ENCODE measurements at regions not wholly inside any gene's neighbourhood (a gene's known extent, or its start where the extent isn't known, plus 50 kb on each side); places are given as distances from the start of the nearest gene placed in this dataset.

DNA sequence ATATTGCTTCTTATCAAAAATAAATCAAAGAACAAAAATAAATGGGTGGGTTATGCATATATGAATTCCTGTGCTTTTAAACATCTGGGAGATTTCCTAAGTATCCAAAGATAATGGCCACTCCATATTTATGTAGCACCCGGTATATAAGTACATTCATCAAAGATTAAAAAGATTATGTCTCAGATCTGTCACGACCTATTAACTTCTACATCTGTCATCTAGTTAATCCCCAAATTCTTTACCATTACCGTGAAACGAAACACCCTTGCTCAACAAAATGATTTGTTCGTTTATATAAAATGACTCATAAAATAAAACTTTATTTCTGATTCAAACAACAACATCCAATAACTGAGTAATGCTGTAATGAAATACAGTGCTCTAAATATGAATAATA, 64.8 kb upstream of the FOXQ1 start:
- H3K4me1 Mint-ChIP-seq, result no peaks in the 10 kb centered on the region
- Histone ChIP-seq H3K9ac (ENCODE audit: insufficient read depth, low read length, poor library complexity, severe bottlenecking) (no peak overlapping the region), H3K9me3 (replicated peaks in 1 of 2; ENCODE audit: control insufficient read depth in 1 of 2, insufficient read depth in 1 of 2, low read length in 2 of 2) (no peaks in the 10 kb centered on the region), H3K36me3 (replicated peaks in 1 of 2; ENCODE audit: control insufficient read depth in 1 of 2, insufficient read depth in 2 of 2, low read length in 2 of 2) (no peaks in the 10 kb centered on the region), H4K20me1 (ENCODE audit: insufficient read depth, low read length) (no peaks in the 10 kb centered on the region), H3K4me2 (replicated peaks; ENCODE audit: extremely low read depth, low read length, poor library complexity, severe bottlenecking) (no peak overlapping the region), H3K4me3 (replicated peaks in 1 of 3; ENCODE audit: low read depth in 2 of 3, low read length in 3 of 3) (no peak overlapping the region), H3K27me3 (ENCODE audit: control insufficient read depth in 2 of 2, insufficient read depth in 2 of 2, low read length in 2 of 2) (peaks cover 0 to 3% of the 10 kb centered on the region in 2 donors), H3K27ac (ENCODE audit: low read depth in 1 of 2, low read length in 2 of 2) (no peak overlapping the region), H3K79me2 (ENCODE audit: insufficient read depth, low read length) (no peaks in the 10 kb centered on the region), H2AFZ (ENCODE audit: insufficient read depth, low read depth, low read length, poor library complexity, severe bottlenecking) (no peak overlapping the region), H3K4me1 (ENCODE audit: control insufficient read depth in 1 of 2, insufficient read depth in 2 of 2, low read length in 2 of 2) (no peaks in the 10 kb centered on the region)
- peaks cover 0 to 4% (median 2%) of the 10 kb centered on the region in 7 donors for H3K9me3 Mint-ChIP-seq
- H3K27ac Mint-ChIP-seq, result no peak overlapping the region
- no peaks in the 10 kb centered on the region for H3K36me3 Mint-ChIP-seq
- intact Hi-C loops (cut with micrococcal nuclease), result no loop called here
- 100% methylated on average over 1 of the region's 5 CpGs for WGBS (ENCODE audit: insufficient coverage)
- no peak overlapping the region for H3K4me3 Mint-ChIP-seq
- peaks cover 8 to 14% (median 12%) of the 10 kb centered on the region in 3 donors for H3K27me3 Mint-ChIP-seq (ENCODE audit: low read depth in 3 of 3)
- TF ChIP-seq, protein P1, sequence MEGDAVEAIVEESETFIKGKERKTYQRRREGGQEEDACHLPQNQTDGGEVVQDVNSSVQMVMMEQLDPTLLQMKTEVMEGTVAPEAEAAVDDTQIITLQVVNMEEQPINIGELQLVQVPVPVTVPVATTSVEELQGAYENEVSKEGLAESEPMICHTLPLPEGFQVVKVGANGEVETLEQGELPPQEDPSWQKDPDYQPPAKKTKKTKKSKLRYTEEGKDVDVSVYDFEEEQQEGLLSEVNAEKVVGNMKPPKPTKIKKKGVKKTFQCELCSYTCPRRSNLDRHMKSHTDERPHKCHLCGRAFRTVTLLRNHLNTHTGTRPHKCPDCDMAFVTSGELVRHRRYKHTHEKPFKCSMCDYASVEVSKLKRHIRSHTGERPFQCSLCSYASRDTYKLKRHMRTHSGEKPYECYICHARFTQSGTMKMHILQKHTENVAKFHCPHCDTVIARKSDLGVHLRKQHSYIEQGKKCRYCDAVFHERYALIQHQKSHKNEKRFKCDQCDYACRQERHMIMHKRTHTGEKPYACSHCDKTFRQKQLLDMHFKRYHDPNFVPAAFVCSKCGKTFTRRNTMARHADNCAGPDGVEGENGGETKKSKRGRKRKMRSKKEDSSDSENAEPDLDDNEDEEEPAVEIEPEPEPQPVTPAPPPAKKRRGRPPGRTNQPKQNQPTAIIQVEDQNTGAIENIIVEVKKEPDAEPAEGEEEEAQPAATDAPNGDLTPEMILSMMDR (IDR thresholded peaks at IDR 0.05), result no peak
- DNase-seq, result no peak

DNA sequence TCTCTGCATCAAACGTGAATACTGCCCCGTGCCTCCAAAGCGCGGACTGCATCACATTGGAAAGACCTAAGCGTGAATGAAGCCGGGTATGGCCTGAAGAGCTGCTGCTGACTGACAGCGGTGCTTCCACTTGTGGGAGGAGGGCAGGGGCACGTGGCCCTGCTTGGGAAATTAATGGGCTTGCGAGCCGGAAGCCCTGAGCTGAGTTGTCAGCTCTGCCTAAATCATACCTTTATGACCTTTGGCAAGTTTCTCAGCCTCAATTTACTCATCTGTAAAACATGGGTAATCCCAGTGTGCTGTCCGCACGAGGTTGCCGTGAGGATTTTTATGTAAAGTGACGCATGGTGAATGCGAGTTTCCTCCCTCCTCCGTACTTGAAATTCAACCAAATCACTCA, 67.0 kb upstream of the FOXQ1 start:
- no peak for DNase-seq
- Histone ChIP-seq H3K9ac (ENCODE audit: insufficient read depth, low read length, poor library complexity, severe bottlenecking) (no peak overlapping the region), H3K4me2 (replicated peaks; ENCODE audit: extremely low read depth, low read length, poor library complexity, severe bottlenecking) (no peak overlapping the region), H3K27me3 (ENCODE audit: control insufficient read depth in 2 of 2, insufficient read depth in 2 of 2, low read length in 2 of 2) (peaks cover 0 to 3% of the 10 kb centered on the region in 2 donors), H3K9me3 (replicated peaks in 1 of 2; ENCODE audit: control insufficient read depth in 1 of 2, insufficient read depth in 1 of 2, low read length in 2 of 2) (no peaks in the 10 kb centered on the region), H3K27ac (ENCODE audit: low read depth in 1 of 2, low read length in 2 of 2) (no peak overlapping the region), H3K79me2 (ENCODE audit: insufficient read depth, low read length) (no peaks in the 10 kb centered on the region), H2AFZ (ENCODE audit: insufficient read depth, low read depth, low read length, poor library complexity, severe bottlenecking) (no peak overlapping the region), H3K4me3 (replicated peaks in 1 of 3; ENCODE audit: low read depth in 2 of 3, low read length in 3 of 3) (no peak overlapping the region), H4K20me1 (ENCODE audit: insufficient read depth, low read length) (no peaks in the 10 kb centered on the region), H3K36me3 (replicated peaks in 1 of 2; ENCODE audit: control insufficient read depth in 1 of 2, insufficient read depth in 2 of 2, low read length in 2 of 2) (no peaks in the 10 kb centered on the region), H3K4me1 (ENCODE audit: control insufficient read depth in 1 of 2, insufficient read depth in 2 of 2, low read length in 2 of 2) (no peaks in the 10 kb centered on the region)
- Mint-ChIP-seq H3K27ac (no peak overlapping the region), H3K36me3 (no peaks in the 10 kb centered on the region), H3K4me3 (no peak overlapping the region), H3K27me3 (ENCODE audit: low read depth in 3 of 3) (peaks cover 8 to 11% (median 8%) of the 10 kb centered on the region in 3 donors), H3K4me1 (no peaks in the 10 kb centered on the region), H3K9me3 (peaks cover 0 to 4% (median 0%) of the 10 kb centered on the region in 7 donors)
- TF ChIP-seq, protein P1 (IDR thresholded peaks at IDR 0.05), result no peak
- intact Hi-C loops (cut with micrococcal nuclease), result no loop called here
- 77% methylated on average over 7 of the region's 16 CpGs for WGBS (ENCODE audit: insufficient coverage)
